ENCODE measurements at regions not wholly inside any gene's neighbourhood (a gene's known extent, or its start where the extent isn't known, plus 50 kb on each side); places are given as distances from the start of the nearest gene placed in this dataset.

DNA sequence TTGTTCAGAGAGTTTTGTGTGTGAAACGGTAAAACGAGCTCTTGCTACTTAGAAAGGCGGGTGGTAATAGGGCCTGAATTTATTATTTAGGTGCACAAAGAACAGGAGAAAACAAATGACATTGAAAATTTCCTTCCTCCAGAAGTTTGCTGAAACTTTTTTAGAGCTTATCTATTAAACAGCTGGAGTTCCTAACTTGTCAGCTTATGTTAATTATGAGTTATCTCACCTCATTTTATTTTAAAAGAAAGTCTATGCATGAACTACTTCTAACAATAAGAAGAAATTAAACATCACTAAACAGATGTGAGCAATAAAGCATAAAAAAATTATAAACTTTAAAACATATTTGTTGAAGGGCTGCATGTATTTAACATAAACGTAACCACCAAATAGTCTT lies 373.9 kb upstream of the ANO3 start:
- no peak for DNase-seq (ENCODE audit: low read depth)
- in situ Hi-C loops (cut with HindIII; ENCODE audit: low pct_unique_long_range_greater_than_20kb, low sequenced_read_pairs): no loop called here

GRCh38 chr11:25961539-25961938 lies 370.4 kb upstream of the ANO3 start:
- DNase-seq (ENCODE audit: low read depth): no peak
- in situ Hi-C loops (cut with HindIII; ENCODE audit: low pct_unique_long_range_greater_than_20kb, low sequenced_read_pairs): no loop called here

DNA sequence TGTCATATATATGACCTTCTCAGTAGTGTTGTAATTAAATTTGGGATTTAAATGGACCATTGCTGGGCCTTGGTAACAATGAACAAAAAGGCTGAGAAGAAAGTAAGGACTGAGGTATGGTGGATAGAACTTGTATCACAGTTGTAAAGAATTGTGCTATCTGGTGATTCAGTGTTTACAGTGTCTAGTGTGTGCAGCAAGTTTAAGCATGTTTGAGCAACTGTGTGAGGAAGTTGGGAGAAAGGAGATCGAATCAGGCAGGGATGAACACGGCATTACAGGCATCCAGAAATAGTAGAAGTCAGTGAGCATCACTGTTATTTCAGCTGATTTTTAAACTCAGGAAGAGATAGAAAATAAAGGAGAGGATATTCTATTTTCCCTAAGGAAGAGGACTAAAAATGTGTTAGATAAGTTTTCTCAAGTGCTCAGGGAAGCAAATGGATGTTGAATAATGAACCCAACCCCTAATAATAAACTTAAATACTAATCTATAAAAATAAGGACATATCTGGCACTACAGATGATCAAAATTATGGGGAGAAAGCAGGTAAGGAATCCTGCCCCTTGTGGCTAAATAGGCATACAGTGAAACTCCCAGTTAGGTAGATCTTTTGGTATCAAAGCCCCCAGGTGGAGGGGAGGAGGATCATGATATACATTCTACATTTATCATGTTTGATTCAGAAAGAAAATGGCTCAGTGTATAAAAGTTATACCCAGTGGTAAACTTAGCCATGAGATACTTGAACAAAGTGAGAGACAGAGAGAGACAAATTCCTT lies 361.0 kb upstream of the ANO3 start:
- in situ Hi-C loops (cut with HindIII; ENCODE audit: low pct_unique_long_range_greater_than_20kb, low sequenced_read_pairs): no loop called here
- DNase-seq (ENCODE audit: low read depth): no peak

- no peak for DNase-seq (ENCODE audit: low read depth)
- in situ Hi-C loops (cut with HindIII; ENCODE audit: low pct_unique_long_range_greater_than_20kb, low sequenced_read_pairs): no loop called here
Observed at GRCh38 chr11:25980091-25980490, 351.8 kb upstream of the ANO3 start.

DNA sequence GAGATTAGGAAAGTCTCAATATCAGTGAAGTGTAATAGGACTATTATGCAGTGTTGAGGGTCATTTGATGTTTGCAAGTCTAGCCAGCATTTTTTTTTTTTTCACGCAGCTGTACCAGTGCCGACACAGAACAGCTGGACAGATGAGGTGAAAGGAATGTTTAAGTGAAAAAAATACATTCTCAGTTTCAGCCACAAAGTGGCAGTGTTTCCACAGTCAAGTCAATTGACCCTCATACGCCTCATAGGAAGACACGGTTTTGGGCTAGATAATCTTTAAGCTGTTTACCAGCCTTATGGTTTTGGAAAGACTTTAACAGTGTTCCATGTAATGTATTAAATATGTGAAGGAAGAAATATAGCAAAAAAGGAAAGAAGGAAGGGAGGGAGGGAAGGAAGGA lies 349.9 kb upstream of the ANO3 start:
- in situ Hi-C loops (cut with HindIII; ENCODE audit: low pct_unique_long_range_greater_than_20kb, low sequenced_read_pairs): no loop called here
- DNase-seq (ENCODE audit: low read depth): peak; percentile 29

- no peak for DNase-seq (ENCODE audit: low read depth)
- in situ Hi-C loops (cut with HindIII; ENCODE audit: low pct_unique_long_range_greater_than_20kb, low sequenced_read_pairs): no loop called here
Observed at GRCh38 chr11:25983280-25983679, 348.6 kb upstream of the ANO3 start.

- in situ Hi-C loops (cut with HindIII; ENCODE audit: low pct_unique_long_range_greater_than_20kb, low sequenced_read_pairs): no loop called here
- no peak for DNase-seq (ENCODE audit: low read depth)
Observed at GRCh38 chr11:25988178-25988577, 343.8 kb upstream of the ANO3 start.

DNA sequence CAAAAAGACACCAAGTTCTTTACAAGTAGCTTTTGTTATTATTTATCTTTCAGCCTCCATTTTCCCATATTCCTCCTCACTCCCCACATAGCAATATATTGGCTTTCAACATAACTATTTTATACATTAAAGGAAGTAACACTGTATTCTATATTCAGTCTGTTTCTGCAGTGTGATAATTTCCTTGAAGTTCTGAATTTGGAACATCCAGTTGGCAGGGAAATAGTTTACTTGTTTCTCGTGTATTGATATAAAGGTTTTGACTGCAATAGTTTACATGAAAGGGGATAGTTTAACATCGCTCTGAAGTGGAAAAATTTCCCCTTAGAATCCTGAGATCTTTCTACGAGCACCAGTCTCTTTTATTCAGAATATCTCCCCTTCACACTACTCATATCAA lies 341.5 kb upstream of the ANO3 start:
- in situ Hi-C loops (cut with HindIII; ENCODE audit: low pct_unique_long_range_greater_than_20kb, low sequenced_read_pairs): no loop called here

DNA sequence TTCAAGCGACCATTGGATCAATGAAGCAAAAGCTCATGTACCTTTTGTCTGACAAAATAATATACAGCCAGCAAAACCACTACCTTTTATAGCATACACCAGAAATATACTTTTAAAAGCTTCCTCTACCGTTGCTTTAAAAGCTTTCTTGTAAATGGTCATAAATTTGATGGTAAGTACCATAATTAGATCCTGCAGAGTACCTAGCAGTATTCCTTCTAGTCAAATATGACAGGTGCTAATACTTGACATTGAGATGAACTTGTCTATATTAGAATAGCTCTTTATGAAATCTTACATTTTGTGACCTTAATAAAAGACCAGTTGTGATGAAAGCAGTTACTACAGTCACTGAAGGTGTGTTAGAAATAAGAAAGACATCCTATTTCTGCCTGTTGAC lies 340.5 kb upstream of the ANO3 start:
- in situ Hi-C loops (cut with HindIII; ENCODE audit: low pct_unique_long_range_greater_than_20kb, low sequenced_read_pairs): no loop called here
- no peak for DNase-seq (ENCODE audit: low read depth)

More for the DNA sequence above, 341.5 kb upstream of the ANO3 start:
- DNase-seq (ENCODE audit: low read depth): no peak

- in situ Hi-C loops (cut with HindIII; ENCODE audit: low pct_unique_long_range_greater_than_20kb, low sequenced_read_pairs): no loop called here
- DNase-seq (ENCODE audit: low read depth): no peak
Observed at GRCh38 chr11:25992294-25992693, 339.6 kb upstream of the ANO3 start.

GRCh38 chr11:25993016-25993415 lies 338.9 kb upstream of the ANO3 start:
- in situ Hi-C loops (cut with HindIII; ENCODE audit: low pct_unique_long_range_greater_than_20kb, low sequenced_read_pairs): no loop called here
- no peak for DNase-seq (ENCODE audit: low read depth)

- in situ Hi-C loops (cut with HindIII; ENCODE audit: low pct_unique_long_range_greater_than_20kb, low sequenced_read_pairs): no loop called here
- DNase-seq (ENCODE audit: low read depth): no peak
Observed at GRCh38 chr11:26011474-26011873, 320.5 kb upstream of the ANO3 start.

DNA sequence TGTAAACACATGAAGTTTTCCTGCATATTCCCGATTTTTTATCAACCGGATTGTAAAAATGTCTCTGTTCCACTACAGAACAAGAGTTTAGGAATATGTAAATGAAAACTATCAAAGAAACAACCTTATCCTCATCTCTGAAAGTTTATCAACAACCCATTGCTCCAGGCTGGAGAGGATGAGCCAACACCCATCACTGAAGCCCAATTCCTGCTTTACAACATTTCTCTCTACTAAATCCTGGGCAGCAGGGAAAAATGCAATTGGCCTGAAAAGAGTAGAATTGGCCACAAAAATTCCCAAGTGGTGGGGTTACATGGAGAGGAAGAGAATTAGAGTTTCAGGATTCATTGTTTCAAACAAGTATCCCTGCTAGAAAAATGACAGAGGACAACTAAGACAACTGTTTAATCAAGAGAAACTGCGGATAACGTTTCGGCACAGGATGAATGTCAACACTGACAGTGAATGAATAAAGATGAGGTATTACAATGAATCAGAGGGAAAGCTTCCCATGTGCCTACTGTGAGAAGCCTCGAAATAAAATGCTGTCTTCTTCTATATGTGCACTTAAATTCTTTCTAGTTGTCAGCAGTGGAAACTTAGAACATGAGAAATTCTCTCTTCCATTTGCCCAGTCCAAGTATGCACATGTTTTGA lies 317.3 kb upstream of the ANO3 start:
- in situ Hi-C loops (cut with HindIII; ENCODE audit: low pct_unique_long_range_greater_than_20kb, low sequenced_read_pairs): no loop called here
- no peak for DNase-seq (ENCODE audit: low read depth)

- in situ Hi-C loops (cut with HindIII; ENCODE audit: low pct_unique_long_range_greater_than_20kb, low sequenced_read_pairs): no loop called here
- DNase-seq (ENCODE audit: low read depth): no peak
Observed at GRCh38 chr11:26017322-26017860, 314.5 kb upstream of the ANO3 start.

DNA sequence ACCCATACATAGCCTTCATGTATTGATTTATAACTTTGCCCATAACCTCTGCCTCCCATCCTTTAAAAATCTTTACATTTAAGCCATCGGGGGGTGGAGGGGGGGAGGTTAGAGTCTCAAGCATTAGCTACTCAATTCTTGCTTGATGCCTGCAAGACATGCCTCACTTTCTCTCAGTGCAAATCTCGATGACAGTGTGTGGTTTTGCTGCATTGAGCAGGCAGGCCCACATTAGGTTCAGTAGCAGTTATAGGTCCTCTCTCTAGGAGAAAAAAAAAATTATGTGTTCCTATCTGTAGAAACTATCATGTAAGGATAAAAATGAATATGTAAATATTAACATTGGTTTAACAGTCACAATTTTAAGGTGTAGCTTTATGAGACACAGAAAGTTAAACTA lies 314.0 kb upstream of the ANO3 start:
- no peak for DNase-seq (ENCODE audit: low read depth)
- in situ Hi-C loops (cut with HindIII; ENCODE audit: low pct_unique_long_range_greater_than_20kb, low sequenced_read_pairs): no loop called here

- in situ Hi-C loops (cut with HindIII; ENCODE audit: low pct_unique_long_range_greater_than_20kb, low sequenced_read_pairs): no loop called here
- no peak for DNase-seq (ENCODE audit: low read depth)
Observed at GRCh38 chr11:26018336-26018735, 313.6 kb upstream of the ANO3 start.

DNA sequence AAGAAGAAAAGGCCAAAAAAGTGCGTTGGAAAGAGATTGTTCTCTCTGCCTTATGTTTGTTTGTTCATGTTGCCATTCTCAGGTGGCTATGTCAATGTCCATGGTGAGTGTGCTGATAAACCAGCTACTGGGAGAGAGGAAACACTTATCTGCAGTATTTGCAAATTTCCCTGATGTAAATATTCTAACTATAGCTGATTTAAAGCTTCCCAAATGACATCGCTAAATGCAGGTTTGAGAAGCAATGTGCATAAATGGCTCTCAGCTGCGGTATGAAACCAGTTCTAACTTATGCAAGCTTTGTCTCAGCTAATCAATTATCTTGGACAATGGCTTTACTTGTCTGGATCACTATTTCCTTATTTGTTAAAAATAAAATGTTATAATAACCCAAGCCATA lies 312.5 kb upstream of the ANO3 start:
- no peak for DNase-seq (ENCODE audit: low read depth)
- in situ Hi-C loops (cut with HindIII; ENCODE audit: low pct_unique_long_range_greater_than_20kb, low sequenced_read_pairs): no loop called here

GRCh38 chr11:26021017-26021416 lies 310.9 kb upstream of the ANO3 start:
- DNase-seq (ENCODE audit: low read depth): no peak
- in situ Hi-C loops (cut with HindIII; ENCODE audit: low pct_unique_long_range_greater_than_20kb, low sequenced_read_pairs): no loop called here

DNA sequence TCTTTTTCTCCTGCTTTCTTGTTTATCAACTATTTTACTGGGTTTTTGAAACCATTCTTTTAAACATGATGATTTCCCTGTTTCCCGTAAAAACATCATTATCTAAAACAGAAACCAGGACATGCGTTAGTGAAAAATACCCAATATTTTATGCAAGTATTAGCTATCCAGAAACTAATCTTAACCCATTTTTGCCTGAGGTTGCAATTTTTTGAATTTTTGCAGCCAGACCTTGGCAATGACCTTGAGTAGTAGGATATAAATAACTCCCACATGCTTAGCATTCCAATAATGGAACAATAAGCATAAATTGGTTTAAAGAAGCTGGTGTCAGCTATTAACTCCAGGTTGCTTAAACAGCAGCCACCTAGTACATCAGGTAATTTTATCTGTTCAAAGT lies 308.9 kb upstream of the ANO3 start:
- DNase-seq (ENCODE audit: low read depth): no peak
- in situ Hi-C loops (cut with HindIII; ENCODE audit: low pct_unique_long_range_greater_than_20kb, low sequenced_read_pairs): no loop called here

GRCh38 chr11:26025676-26026075 lies 306.3 kb upstream of the ANO3 start:
- no peak for DNase-seq (ENCODE audit: low read depth)
- in situ Hi-C loops (cut with HindIII; ENCODE audit: low pct_unique_long_range_greater_than_20kb, low sequenced_read_pairs): no loop called here
